Dermis blood vessel endothelial cell (primary cell): ENCODE measurements at regions not wholly inside any gene's neighbourhood (a gene's known extent, or its start where the extent isn't known, plus 50 kb on each side); places are given as distances from the start of the nearest gene placed in this dataset.
"Not testable (repeated sequence)": the region's sequence is repeated elsewhere in the genome, so short reads cannot be mapped to it uniquely, and the experiment has no call there.

Source experiments
- DNase-seq: peaks from one replicate; pipeline ENCODE4 v3.0.0; 2010

GRCh38 chr4:177809791-177810190, 367.6 kb upstream of the AGA start:
- DNase-seq: no peak

DNA sequence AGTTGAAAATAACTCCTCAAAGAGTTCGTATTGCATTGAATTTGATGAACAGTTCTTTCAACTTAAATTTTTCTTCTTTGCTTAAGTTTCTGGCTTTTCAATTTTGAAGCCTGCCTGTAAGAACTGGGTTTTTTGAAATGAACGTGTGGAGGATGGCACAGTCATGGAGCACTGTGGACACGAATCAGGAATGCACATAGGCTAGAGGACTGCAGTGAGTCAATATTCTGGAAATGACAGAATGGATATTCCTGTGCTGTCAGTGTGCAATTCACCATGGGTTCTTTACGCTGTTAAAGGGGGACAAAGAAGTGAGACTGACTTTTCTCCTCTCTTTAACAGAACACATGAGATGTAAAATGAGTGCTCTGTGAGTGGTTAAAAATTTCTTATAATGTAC, 368.0 kb upstream of the AGA start:
- no peak for DNase-seq

DNA sequence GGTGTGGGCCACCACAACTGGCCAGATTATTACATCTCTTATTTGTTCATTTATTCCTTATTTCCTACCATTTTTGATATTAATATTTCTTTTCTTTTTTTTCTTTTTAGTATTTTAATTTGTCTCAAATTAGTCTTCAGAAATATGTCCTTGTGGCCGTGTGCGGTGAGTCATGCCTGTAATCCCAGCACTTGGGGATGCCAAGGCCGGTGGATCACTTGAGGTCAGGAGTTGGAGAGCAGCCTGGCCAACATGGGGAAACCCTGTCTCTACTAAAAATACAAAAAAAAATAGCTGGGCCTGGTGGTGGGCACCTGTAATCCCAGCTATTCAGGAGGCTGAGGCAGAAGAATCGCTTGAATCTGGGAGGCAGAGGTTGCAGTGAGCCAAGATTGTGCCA, 376.2 kb upstream of the AGA start:
- DNase-seq: not testable (repeated sequence)

- no peak for DNase-seq
Measured at GRCh38 chr4:177826973-177827372, 384.7 kb upstream of the AGA start.

DNA sequence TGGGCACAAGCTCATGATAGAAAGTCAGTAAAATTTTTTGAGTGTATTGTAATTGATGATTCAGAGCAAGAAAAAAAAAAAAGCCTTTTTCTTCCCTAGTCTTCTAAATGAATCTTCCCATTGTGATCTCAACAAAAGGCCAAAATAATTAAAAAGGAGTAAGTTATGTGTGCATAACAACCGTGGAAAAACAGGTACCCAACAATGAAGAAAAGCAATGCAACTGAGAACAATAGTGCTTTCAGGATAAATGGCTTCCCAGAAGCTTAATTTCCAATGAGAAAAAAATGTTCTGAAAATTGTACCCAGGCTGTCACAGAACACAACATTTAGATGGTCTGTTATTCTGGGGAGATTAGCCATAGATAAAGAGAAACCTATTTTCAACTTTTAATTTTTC, 399.0 kb upstream of the AGA start:
- DNase-seq: no peak

- no peak for DNase-seq
Measured at GRCh38 chr4:177853229-177853628, 411.0 kb upstream of the AGA start.

GRCh38 chr4:177855507-177856197, 413.4 kb upstream of the AGA start:
- DNase-seq: no peak

GRCh38 chr4:177860171-177860570, 417.9 kb upstream of the AGA start:
- DNase-seq: no peak

- DNase-seq: no peak
Measured at GRCh38 chr4:177861551-177862094, 419.4 kb upstream of the AGA start.

- DNase-seq: no peak
Measured at GRCh38 chr4:177862541-177863176, 420.4 kb upstream of the AGA start.

GRCh38 chr4:177879851-177880250, 437.6 kb upstream of the AGA start:
- DNase-seq: no peak

DNA sequence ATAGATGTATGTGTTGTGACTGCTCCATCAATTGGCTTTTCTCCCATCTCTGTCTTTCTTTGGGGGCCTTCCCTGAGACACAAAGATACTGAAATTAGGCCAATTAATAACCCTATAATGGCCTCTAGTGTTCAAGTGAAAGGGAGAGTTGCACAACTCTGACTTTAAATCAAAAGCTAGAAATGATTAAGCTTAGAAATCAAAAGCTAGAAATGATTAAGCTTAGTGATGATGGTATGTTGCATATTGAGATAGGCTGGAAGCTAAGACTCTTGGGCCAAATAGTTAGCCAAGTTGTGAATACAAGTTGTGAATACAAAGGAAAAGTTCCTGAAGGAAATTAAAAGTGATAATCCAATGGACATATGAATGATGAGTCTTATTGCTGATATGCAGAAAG, 452.9 kb upstream of the AGA start:
- no peak for DNase-seq

DNA sequence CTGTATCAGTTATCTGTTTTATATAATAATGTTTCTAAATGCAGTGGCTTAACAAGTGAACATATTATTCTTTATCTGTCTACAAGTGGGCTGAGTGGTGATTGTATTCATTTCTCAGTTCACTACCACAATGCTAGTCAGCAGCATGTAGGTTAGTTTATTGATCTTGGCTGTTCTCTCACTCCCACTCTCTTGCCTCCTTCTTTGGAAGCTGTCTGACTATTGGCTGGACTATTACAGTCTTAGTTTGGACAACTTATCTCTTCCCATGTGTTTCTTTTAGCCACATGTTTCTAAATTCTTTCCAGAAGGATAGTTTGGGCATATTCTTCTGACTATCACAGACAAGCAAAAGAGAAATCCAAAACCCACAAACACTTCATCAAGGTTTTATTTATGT, 459.5 kb upstream of the AGA start:
- no peak for DNase-seq

- DNase-seq: no peak
Measured at GRCh38 chr4:177902386-177902785, 460.1 kb upstream of the AGA start.

DNA sequence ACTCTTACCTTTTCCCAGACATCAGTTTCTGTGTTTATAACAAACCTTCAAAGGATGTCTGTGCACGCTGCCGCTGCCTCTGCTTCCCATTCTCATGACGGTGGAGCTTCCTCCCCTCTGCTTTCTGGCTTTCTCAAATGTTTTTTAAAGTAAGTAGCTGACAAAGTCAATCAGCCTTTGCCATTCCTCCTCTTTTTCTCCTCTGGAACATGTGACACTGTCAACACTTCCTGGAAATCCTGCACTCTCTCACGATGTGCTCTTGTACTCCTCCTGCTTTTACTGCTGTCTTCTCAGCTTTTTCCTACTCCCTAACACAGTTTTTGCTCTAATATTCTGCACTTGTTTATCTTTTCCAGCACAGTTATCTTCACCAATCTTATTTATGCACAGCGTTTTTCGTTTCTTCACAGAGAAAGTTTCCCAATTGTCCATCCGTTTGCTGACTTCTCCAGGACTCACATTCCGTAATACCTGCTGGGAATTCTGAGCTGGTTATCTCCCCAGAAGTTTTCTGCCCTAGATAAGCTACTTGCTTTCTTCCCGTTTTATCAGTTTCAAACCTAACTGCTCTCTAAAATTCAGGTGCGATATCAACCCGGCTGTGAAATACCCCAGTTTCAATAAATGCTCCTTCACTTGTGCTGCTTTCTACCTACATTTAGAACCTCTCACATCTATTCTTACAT, 465.6 kb upstream of the AGA start:
- DNase-seq: no peak

- DNase-seq: no peak
Measured at GRCh38 chr4:177921715-177922114, 479.5 kb upstream of the AGA start.

DNA sequence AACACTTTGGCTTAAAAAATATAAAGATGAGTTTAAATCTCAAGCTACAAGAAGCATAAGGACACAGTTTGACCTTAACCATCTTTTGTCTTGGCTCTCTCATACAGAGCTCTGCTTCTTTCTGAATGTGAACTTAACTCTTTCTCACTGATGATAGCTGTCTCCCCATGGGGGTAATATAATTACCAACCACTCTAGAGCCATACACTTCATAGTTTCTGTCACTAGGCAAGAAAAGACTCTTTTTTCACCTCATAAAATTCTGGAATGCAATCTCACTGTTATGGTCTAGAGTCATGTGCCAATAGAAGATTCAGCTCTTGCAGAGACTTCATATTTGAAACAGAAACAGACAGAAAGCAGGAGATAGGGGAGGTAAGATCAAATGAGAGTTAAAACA, 481.7 kb upstream of the AGA start:
- no peak for DNase-seq

GRCh38 chr4:177937041-177937440, 494.8 kb upstream of the AGA start:
- DNase-seq: no peak

DNA sequence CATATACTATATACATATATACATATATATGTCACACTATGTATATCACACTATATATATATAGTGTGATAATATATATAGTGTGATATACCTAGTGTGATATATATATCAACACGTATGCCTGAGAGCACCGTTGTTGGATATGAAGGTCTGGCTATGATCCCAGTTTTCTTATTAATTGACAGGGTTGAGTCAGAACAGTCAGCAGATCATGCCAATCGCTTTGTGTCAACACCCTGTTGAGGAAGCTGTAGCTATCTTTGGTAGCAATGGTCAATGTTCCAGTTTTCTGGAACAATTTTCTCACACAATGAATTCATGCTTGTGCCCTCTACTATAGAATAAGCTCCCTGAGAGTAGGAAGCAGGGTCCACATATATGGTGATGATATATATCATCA, 496.0 kb upstream of the AGA start:
- DNase-seq: no peak

DNA sequence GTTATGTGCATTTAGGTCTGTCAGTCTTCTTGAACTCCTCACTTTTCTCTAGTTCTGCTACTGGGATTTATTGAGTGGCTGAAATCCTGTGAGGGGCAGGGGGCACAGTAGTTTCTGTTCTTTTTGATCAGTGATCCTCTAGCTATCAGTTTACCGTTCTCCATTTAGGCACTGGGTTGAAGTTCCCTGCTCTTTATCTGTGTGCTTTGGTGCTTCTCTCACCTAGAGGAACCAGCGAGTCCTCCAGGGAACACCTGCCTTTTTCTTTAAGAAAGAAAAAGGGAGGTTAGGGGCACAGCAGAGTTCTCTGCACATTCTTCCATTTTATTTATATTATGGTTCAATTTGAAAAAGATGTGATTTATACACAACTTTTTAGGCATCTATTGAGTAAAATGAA, 503.0 kb upstream of the AGA start:
- DNase-seq: no peak

- no peak for DNase-seq
Measured at GRCh38 chr4:177947607-177948006, 505.4 kb upstream of the AGA start.

GRCh38 chr4:177948853-177949252, 506.6 kb upstream of the AGA start:
- DNase-seq: no peak

GRCh38 chr4:177951026-177951425, 508.8 kb upstream of the AGA start:
- DNase-seq: no peak

GRCh38 chr4:177952723-177953122, 510.5 kb upstream of the AGA start:
- no peak for DNase-seq
